ENCODE measurements at regions not wholly inside any gene's neighbourhood (a gene's known extent, or its start where the extent isn't known, plus 50 kb on each side); places are given as distances from the start of the nearest gene placed in this dataset.

- peak; percentile 76 for DNase-seq
Observed at GRCh38 chr6:40906759-40907158, 132.3 kb downstream of the UNC5CL start.

DNA sequence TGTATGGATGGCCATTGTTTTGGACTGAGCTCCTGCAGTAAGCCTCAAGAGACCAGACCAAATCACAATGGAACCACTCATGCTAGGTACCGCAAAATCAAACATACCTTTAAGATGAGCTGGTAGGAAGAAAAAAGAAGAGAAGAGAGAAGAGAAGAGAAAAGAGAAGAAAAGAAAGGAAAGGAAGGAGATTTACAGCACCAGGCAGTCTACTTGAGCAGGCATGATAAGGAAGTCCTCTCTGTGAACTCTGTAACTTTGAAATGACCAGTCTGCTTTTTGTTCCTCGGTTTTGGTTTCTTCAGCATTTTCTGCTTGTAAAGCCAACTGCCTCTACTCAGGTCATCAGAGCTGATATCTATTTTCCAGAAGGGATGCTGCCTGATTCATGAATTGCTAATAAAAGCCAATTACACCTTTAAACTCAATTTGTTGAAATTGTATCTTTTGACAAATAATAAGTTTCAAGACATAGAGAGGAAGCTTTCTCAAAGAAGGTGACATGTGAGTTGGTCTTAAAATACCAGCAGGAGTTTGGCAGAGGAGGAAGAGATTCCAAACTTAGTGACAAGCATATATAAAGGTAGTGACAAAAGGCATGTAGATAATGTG lies 134.3 kb downstream of the UNC5CL start:
- no peak for DNase-seq

DNA sequence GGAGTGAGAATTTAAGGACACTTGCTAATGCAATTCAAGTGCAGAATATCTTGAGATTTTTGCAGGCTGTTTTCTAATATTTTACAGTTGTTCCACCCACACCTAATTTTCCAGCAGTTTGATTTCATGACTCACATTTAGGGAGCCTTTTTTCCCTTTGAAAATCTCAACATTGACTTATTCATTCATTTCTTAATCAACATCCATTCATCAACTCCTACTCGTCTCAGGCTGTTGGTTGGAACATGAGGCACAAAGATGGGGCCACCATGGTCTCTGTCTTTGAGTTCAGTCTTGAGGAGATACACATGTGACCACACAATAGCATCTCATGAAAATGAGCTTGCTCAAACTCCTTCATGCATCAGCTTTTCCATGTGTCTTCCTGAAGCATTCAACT lies 135.6 kb downstream of the UNC5CL start:
- no peak for DNase-seq

- no peak for DNase-seq
Observed at GRCh38 chr6:40901322-40902055, 137.5 kb downstream of the UNC5CL start.

GRCh38 chr6:40900791-40901190 lies 138.2 kb downstream of the UNC5CL start:
- DNase-seq, result no peak

GRCh38 chr6:40899684-40900155 lies 139.3 kb downstream of the UNC5CL start:
- peak; percentile 24 for DNase-seq

- no peak for DNase-seq
Observed at GRCh38 chr6:40898073-40898472, 140.9 kb downstream of the UNC5CL start.

DNA sequence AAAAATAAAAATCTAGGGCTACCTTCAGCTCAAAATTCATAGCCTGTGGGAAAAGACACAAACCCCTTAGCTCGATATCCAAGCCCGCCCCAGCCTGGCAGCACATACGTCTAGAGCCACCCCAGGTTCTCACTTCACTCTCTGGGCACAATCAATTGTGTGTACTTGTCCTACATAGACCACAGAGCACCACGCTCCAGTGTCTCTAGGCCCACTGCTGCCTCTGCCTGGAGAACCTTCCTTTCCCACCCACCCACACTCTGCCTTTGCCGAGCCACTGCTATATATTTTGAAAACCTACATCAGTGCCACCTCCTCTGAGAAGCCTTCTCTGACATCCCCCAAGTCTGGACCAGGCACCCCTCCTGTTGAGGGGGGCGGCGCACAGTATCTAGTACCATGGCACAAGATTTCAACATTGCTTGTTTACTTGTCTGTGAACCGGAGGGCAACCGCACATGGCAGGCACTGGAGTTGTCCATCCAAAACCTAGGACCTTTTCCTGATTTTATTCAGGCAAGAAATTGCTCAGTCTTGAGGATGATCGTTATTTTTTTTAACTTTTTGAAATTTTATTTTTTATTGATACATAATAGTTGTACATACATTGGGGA lies 141.5 kb downstream of the UNC5CL start:
- no peak for DNase-seq

DNA sequence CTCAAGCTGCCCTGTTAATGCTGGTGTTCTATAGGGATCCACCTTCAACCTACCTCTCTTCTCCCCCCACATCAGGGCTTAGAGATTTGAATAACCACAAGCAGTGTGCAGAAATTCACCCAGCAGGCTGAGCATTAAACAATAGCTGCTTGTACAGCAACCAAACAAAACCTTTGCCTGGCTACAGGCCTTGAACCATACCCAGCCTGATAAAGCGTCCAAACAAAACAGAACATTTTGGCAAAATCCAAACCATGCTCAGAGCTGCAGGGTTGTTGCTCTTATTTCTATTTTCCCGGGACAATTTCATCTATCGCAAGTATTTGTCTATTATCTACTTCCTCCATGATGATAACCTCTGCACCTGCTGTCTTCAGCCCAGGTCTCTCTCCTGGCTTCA lies 142.3 kb downstream of the UNC5CL start:
- no peak for DNase-seq

- DNase-seq, result peak; percentile 90
Observed at GRCh38 chr6:40894962-40895799, 143.8 kb downstream of the UNC5CL start.

GRCh38 chr6:40893021-40893420 lies 146.0 kb downstream of the UNC5CL start:
- DNase-seq, result no peak

DNA sequence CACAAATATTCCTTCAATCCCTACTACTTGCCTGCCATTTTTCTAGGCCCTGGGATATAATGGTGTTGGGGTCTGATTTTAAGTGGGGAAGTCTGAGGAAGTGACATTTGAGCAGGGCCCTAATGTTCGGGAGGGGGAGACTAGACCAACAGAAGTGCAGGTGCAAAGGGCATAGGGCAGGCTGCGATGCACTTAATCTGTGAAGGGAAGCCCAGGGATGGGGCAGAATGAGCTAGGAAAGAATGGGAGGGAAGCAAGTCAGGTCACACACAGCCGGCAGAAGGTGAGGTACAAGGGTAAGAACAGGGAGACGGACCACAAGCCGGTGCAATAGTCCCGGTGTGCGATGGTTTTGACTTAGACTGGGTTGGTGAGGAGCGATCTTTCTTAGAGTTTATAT lies 146.8 kb downstream of the UNC5CL start:
- DNase-seq, result no peak

DNA sequence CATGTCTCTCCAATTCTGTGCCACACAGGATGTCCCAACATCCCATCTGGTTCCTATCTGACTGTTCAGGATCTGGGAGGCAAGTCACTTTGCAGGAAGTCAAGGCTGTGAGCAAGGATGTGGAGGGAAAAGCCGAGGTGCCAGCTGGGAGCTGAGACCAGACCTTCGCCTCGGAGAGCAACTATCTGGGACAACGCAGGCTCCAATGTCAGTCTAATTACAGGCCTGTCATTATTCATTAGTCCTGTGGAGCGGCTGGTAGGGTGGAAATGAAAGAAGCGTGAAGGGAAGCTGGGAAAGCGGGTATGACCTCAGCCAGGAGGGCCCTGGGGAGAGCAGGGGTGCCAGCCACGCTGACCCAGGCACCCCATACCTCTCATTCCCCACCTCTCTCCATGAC lies 147.3 kb downstream of the UNC5CL start:
- no peak for DNase-seq

GRCh38 chr6:40891131-40891530 lies 147.9 kb downstream of the UNC5CL start:
- DNase-seq, result no peak

GRCh38 chr6:40889137-40889832 lies 149.7 kb downstream of the UNC5CL start:
- DNase-seq, result no peak

DNA sequence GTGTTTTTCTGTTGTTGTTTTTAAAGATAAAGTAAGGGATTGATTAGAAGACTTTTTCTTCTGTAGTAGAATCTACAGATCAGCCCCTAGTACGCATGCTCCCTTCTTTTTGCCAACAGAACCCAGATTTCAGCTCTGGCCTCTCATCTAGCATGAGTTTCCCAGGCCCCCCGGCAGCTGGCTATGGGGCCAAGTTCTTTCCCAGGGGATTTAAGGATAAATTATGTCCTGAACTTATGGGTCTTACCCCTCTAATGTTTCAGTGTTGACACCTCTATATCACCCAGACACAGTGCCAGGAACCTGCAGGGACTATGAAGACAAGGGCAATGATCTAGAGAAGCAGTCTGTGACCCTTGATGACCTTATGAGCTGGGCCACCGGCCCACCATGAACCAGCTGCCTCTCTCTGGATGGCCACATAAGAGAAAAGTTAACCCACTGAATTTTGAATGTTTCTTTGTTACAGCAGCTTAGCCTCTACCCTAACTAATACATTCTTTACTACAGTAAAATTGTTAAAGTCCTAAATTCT lies 150.5 kb downstream of the UNC5CL start:
- DNase-seq, result no peak

GRCh38 chr6:40887792-40888340 lies 151.2 kb downstream of the UNC5CL start:
- DNase-seq, result no peak

DNA sequence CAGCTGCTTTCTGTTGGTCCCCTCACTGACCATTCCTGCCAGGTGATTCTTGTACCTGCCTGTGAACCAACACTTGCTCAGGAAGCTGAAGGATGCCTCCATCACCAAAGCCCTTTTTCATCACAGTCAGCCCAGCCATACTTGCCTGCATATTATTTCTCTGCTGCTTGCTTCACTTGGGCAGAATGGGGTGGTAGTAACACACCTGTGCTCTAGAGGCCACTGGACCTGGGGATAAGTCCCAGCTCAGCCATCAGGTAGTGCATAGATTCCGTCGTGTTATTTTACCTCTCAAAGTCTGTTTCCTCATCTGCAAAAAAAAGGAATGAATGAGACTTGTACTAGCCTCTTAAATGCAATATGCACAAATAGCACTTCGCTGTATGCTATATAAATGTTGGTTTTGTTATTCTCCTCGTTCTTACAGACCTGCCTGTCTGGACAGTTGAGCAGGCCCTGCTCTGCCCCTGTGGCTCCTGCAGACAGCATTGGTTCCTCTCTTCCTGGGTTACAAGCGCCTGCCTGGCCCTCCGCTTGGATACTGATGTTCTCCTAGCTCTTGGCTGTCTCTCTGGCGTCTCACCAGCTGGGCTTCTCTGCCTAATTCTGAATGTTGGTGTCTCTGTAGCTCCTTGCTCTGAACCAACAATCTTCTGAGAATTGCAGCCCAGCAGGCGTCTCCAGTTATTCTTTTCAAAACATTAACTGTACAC lies 151.8 kb downstream of the UNC5CL start:
- peak; percentile 13 for DNase-seq

DNA sequence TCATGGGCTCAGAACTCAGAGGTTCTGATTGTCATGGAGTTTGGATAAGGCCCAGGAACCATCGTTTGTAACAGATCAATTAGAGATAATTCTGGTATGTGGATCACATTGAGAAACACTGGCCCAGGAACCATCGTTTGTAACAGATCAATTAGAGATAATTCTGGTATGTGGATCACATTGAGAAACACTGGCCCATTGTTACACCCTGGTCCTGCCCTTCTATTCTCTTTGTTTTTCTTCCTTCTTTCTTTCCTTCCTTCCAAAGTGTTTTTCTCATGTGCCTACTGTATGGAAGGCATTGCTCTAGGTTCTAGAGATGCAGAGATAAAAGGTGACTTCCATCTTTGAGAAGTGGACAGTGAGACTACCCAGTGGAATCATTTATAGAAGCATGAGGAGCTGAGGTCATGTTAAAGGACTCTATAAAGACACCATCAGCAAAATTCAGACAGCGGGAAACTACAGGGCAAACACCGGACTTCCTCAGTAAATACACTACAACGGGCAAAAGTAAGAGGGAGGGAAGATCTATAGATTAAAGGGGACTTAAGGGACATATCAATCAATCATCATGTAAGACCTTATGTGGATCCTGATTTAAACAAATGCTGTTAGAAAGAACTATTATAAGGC lies 153.8 kb downstream of the UNC5CL start:
- no peak for DNase-seq

DNA sequence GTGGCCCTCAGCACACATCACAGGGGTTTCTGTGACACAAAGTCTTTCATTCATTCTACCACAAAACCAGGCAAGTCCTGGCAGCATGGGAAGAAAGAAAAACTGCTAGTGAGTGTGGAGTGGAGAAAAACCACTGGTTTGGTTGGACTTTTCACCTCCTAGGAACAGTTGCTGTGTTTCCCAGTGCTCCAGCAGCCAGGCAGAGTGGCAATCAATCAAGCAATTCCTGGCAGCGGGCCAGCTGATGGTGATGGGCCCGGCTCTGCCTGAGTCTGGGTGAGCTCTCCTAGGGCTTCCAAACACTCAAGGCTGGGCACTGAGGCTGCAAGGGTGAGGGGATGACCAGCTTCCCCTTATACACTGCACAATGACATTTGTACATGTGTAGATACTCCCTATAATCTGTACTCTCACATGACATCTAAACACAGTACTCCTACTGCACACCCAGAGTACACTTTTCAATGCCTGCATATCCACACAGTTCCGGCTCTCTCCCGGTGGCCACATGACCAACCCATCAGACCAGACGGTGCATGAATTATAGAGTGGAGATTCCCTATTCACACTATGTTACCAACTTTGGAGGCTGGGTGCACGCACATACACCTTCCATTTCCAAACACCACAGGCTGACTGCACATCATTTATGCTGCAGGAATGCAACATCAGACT lies 156.6 kb downstream of the UNC5CL start:
- DNase-seq, result peak; percentile 17
